ENCODE measurements at regions not wholly inside any gene's neighbourhood (a gene's known extent, or its start where the extent isn't known, plus 50 kb on each side); places are given as distances from the start of the nearest gene placed in this dataset.
"Not testable (repeated sequence)": the region's sequence is repeated elsewhere in the genome, so short reads cannot be mapped to it uniquely, and the experiment has no call there.

GRCh38 chr21:15203740-15204139, 138.9 kb upstream of the NRIP1 start:
- no peak for DNase-seq (ENCODE audit: low read depth)

- no peak for DNase-seq (ENCODE audit: low read depth)
These were observed 139.6 kb upstream of the NRIP1 start for GRCh38 chr21:15204140-15204969.

GRCh38 chr21:15204970-15205286, 140.1 kb upstream of the NRIP1 start:
- no peak for DNase-seq (ENCODE audit: low read depth)

DNA sequence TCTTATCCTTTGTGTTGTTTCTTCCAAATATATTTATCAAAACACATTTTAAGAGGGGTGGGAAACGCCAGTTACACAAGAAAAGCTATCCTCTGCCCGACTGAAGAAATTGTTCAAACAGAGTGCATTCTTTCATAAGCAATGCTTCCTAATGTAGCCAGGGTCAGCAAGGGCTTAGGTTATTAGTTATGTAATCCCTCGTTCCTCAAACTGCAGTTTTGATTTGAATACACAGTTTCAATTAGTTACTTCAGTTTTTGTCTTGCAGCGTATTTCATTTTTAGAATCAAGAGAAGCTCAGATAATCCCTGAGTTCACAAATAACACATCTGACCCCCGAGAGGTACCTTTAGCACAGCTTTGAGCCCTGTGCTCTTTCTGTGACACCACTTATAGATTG, 141.7 kb upstream of the NRIP1 start:
- DNase-seq (ENCODE audit: low read depth), result no peak

DNA sequence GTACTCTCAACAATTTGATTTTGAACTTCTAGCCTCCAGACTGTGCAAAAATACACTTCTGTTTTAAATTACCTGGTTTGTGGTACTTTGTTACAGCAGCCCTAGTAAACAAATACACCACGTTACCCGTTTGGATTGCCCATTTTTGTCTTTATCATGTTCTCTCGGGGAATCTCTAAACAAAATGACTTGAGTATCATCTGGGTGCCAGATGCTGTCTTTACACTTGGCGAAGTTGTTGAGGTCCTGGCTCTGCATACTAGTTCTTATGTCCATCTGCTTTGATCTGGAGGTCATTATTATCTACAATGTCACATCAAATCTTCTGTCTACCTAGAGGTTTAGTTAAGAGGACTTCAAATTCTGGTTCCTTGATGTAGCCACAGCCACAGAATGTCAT, 142.4 kb upstream of the NRIP1 start:
- DNase-seq (ENCODE audit: low read depth), result no peak

GRCh38 chr21:15207635-15208370, 143.0 kb upstream of the NRIP1 start:
- no peak for DNase-seq (ENCODE audit: low read depth)

GRCh38 chr21:15208786-15209185, 144.0 kb upstream of the NRIP1 start:
- peak; percentile 29 for DNase-seq (ENCODE audit: low read depth)

- DNase-seq (ENCODE audit: low read depth), result peak; percentile 9
These were observed 144.4 kb upstream of the NRIP1 start for GRCh38 chr21:15209224-15209623.

DNA sequence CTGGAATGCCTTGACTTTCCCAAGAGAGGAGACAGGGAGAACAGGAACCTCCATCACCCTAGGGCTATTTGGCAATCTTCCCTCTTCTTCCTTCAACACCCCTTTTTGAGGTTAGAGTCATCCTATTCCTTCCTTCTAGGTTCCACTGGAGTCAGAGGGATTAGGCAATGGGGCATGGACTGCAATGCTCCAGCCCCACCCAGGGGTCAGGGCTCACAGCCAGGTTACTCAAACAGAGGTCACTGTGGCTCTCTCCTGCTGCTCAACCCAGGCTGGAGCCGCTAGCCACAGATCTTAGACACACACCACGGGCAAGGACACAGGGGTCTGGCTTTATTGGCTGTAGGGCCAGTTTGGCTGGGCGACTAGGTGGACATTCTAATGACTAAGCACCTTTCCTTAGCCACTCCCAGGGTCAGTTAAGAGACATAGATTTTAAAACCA, 145.5 kb upstream of the NRIP1 start:
- DNase-seq (ENCODE audit: low read depth), result peak; percentile 81

GRCh38 chr21:15211491-15212133, 146.8 kb upstream of the NRIP1 start:
- DNase-seq (ENCODE audit: low read depth), result no peak

DNA sequence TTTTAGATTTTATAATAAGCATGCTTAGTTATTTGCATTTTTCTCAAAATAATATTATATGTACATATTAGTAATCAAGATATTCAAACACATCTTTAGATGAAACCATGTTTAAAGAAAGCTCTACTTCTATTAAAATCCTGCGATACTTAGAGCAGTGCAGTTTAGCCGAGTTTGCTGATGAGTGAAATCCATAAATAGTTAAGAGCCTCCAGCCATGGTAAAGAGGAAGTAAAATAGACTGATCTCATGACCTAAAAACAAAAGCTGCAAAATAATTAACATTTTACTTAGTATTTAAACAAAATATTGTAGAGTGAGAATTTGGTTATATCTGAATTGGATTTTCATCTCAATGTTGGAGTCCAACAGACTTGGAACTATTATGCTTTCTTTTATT, 147.4 kb upstream of the NRIP1 start:
- no peak for DNase-seq (ENCODE audit: low read depth)

- DNase-seq (ENCODE audit: low read depth), result not testable (repeated sequence)
These were observed 153.7 kb upstream of the NRIP1 start for GRCh38 chr21:15218476-15218875.

DNA sequence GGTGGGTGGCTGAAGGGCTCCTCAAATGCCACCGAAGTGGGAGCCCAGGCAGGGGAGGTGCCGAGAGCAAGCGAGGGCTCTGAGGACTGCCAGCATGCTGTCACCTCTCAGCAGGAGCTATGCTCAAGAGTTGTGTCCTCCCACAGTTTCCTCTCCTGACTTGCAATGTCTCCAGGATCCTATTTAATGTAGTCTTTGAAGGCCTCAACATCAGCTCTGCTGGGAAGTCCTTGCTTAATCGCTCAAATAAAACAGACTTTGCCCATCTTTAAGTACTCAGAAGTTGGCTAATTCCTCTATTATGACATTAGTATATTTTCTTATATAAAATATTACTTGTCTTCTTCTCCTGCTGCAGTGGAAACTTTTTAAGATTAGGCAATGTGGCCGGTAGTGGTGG, 154.2 kb upstream of the NRIP1 start:
- no peak for DNase-seq (ENCODE audit: low read depth)

GRCh38 chr21:15219894-15220293, 155.1 kb upstream of the NRIP1 start:
- no peak for DNase-seq (ENCODE audit: low read depth)

DNA sequence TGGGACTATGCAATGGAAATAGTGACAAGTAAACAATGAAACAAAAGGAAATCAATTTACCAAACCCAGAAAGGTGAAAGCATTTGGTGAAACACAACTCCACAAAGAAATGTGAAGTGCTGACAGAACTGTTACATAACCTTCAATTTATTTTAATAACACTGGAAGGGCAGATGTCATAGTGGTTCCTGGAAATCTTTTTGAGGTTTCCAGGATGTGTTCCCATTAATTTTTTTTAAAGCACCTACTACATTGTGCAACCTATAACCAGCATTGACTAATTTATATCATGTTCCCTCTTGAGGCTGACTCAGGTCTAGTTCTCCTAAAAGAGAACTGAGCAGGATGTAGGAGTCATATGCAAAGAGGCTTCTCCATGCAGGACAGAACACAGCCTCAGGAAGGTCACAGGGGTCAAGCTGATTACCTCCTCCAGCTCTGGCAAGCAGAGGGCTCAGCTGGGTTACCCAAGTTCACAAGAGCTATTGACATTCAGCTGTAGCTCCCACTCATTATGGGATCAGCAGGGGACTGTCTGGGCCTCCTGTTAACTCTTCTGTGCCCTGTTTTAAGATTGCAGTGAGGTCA, 157.1 kb upstream of the NRIP1 start:
- DNase-seq (ENCODE audit: low read depth), result peak; percentile 69

DNA sequence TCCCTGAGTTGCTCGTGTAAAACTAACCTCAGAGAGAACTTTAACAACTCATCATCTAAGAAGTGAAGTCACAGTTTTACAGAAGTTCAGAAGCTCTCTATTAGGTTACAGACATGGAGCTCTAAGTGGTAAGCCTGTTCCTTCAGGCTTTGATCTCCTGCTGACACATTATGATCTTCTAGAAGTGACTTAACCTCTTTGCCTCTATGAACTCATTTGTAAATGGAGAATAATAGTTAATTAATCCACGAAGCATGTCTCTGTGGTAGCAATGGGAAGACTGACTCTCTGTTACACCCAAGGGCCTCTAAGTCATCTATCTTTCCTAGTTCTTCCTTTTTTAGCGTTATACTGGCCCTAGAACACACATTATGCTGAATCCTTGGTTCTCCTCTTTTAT, 157.9 kb upstream of the NRIP1 start:
- DNase-seq (ENCODE audit: low read depth), result no peak

DNA sequence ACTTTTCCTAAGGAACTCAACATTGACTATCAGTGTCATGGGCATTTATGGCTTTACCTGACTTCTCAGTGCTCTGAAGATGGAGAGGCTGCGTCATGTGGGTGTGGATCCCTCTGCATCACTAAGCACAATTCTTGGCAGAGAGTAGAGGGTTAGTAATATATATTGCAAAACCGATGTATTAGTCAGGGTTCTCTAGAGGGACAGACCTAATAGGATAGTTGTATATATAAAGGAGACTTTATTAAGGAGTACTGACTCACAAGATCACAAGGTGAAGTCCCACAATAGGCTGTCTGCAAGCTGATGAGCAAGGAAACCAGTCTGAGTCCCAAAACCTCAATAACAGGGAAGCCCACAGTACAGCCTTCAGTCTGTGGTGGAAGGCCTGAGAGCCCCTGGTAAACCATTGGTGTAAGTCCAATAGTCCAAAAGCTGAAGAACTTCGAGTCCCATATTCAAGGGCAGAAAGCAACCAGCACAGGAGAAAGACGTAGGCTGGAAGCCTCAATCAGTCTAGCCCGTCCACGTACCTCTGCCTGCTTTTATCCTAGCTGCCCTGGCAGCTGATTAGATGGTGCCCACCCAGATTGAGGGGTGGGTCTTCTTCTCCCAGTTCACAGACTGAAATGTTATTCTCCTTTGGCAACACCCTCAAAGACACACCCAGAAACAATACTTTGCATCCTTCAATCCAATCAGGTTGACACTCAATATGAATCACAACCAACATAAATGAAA, 159.7 kb upstream of the NRIP1 start:
- DNase-seq (ENCODE audit: low read depth), result peak; percentile 78

GRCh38 chr21:15227919-15228318, 163.1 kb upstream of the NRIP1 start:
- DNase-seq (ENCODE audit: low read depth), result no peak

DNA sequence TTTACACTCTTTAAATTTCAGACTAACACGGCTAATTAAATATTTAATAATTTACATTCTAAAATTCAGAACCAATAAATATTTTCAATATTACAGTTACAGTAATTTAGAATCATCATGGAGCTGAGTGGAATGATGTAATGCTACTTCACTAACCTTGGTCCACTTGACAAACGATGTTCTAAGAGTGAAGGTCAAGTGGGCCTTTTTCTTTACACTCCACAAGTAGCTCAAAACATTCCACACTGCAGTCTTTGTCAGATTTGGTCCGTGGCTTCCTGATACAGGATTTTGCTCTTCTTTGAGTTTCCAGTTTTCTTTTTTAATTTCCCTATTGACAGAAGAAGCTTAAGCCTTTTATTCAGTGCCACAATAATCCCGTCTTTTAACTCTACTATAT, 164.6 kb upstream of the NRIP1 start:
- no peak for DNase-seq (ENCODE audit: low read depth)

DNA sequence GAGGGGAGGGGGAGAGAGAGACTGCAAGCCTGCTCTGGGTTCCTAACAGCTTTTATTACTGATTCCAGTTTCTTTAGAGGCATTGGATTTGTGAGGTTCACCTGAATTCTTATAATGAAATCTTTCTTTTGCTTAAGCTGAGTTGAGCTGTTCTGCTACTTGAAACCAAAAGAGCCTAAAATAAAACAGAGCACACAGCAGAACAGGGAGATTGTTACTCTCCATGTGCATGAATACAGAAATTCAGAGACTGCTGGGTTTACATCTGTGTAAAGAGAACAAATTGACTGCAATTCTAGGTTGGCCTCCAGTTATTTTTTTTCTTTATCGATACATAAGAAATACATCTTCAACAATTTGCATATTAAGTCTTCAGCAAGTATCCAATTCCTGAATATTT, 168.8 kb upstream of the NRIP1 start:
- no peak for DNase-seq (ENCODE audit: low read depth)

DNA sequence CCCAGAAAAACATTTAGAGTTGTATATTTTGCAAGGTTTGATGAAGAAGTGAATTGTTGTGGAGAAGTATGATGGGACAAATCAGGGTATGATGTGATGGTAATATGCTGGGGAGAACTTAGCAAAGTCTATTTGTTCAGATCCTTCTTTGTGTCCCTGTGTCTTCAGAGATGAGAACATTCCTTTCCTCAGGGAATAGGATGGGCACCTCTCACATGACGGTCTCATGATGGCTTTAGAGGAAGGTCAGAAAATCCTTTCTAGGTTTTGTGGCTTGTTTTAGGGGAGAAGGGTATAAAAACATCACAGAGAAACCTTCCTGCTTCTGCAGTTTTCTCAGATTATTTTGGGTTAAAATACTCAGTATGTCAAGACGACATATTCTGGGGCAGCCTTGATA, 171.3 kb upstream of the NRIP1 start:
- DNase-seq (ENCODE audit: low read depth), result no peak

DNA sequence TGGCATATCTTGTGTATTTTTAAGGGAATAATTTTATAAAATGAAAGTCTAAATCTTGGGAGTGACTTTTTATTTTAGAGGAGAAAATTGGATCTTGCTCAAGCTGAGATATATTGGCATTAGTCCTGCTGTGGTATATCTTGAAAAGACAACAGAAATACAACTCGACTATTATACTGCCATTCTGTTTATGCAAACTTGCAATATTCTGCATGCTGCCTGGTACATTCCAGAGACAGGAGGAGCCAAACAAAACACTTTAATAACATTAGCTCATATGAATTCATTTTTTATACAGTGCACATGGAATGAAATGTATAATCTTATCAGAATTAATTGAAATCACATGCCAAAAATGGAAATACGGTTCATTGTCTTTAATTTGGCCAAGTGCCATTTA, 176.0 kb upstream of the NRIP1 start:
- no peak for DNase-seq (ENCODE audit: low read depth)
